ENCODE measurements at regions not wholly inside any gene's neighbourhood (a gene's known extent, or its start where the extent isn't known, plus 50 kb on each side); places are given as distances from the start of the nearest gene placed in this dataset.
"Not testable (repeated sequence)": the region's sequence is repeated elsewhere in the genome, so short reads cannot be mapped to it uniquely, and the experiment has no call there.

DNA sequence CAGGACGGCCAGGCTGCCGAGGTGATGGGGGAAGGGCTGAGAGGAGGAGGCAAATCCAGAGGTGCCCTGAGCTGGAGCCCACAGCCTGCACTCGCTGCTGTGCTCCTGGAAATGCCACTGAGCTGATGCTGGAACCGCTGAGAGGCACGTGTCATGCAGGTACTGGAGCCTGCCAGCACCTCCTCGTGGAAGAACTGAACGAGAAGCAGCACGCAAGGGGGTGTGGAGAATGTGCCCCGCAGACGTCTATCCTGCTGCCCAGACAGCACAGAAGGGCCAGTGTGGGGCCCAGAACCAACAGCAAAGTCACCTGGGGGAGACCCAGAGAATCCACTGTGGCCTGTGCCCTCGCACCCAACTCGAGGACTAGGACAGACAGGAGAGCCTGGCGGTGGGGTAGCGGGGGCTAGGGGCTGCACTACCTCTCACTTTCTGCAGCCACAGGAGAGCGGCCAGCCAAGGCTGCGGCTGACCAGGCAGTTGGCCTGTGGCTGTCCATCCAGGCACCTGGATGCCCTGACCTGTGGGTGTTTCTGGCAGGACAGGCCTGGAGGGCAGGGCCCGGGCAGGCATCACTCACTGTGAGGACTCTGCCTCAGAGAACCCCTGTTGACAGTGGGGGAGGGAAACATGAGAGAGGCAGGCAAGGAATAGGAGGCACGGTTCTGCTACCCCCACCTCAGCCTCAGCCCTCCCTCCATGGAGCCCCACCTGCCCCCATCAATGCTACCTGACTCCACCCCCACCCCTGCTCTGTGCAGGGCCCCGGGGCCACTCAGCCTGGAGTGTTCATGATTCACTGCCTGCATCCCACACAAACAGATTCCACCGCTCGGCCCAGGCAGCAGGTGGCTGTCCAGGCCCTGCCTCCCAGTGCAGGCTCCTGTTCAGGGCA lies 213.1 kb downstream of the TBC1D2B start:
- no peak for DNase-seq

DNA sequence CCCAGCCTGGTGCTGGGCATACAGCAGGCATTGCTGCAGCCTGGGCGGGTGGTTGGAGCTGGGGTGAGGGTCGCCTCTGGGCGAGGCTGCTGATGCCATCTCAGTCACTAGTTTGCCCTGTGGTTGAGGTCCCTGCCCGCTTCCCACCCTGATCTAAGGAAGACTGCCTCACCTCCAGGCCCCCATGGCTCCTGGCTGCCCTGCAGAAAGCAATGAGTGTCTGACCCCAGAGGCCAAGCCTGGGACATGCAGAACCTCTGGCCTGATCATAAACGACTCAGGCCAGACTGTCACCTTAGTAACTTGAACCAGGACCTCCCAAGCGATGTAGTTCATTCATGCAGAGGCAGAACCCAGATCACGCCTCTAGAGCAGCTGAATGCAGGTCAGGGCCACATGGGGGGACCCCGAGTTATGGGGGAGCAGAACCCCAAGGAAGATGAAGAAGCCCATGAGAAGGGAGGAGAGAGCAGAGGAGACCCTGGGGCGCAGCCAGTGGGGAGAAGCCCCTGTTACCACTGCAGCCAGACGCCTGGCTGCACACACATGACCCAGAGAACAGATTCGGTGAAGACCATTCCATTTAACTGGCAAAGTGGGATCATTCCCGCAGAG lies 213.9 kb downstream of the TBC1D2B start:
- DNase-seq = no peak

- no peak for DNase-seq
Observed at GRCh38 chr15:77862651-77863104, 214.8 kb downstream of the TBC1D2B start.

- DNase-seq = not testable (repeated sequence)
Observed at GRCh38 chr15:77861997-77862635, 215.4 kb downstream of the TBC1D2B start.

DNA sequence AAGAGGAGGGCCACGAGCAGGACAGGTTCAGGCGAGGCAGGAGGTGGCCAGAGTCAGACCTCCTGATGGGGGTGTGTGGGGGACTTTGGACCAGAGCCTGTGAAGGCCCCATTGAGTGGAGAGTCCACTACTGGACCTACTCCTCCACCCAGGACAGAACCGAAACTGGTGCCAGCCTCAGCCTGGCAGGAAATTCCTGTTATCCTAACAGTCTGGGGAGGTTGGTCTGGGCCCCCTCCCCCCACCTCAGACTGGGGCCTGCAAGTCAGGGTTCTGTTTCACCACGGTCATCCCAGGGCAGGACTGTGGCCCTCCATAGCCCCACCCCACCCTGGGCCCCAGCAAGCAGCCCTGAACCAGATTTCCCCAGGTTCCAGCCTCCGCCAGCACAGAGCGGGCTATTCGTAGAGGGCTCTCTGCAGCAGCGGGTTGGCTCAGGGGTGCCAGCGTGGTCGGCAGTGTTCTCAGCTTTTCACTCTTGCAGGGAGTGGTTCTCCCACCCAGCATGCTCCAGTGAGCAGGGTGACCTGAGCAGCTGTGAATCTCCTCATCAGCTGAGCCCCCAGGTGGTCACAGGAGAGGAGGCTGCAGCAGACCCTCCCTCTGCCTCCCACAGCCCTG lies 217.3 kb downstream of the TBC1D2B start:
- no peak for DNase-seq

GRCh38 chr15:77859491-77860060 lies 217.9 kb downstream of the TBC1D2B start:
- DNase-seq = no peak

DNA sequence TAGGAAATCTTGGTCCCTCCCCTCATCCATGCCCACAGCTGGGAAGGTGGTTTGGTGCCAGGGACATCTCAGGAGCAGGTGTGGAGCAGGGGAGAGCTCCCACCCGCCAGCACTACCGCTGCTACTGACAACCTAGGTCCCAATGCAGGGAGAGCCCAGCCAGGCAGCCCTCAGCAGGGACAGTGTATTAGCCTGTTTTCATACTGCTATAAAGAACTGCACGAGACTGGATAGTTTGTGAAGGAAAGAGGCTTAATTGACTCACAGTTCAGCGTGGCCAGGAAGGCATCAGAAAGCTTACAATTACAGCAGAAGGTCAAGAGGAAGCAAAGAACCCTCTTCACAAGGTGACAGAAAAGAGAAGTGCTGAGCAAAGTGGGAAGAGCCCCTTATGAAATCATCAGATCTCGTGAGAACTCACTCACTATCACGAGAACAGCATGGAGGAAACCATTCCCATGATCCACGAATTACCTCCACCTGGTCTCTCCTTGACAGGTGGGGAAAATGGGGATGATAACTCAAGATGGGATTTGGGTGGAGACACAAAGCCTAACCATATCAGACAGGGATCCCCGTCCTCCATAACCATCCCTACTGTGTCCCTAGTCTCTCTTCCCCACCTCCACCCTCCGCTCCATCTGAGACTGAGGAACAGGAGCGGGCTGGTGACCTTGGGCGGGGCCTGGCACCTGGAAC lies 218.6 kb downstream of the TBC1D2B start:
- no peak for DNase-seq

GRCh38 chr15:77857419-77857818 lies 220.1 kb downstream of the TBC1D2B start:
- no peak for DNase-seq

DNA sequence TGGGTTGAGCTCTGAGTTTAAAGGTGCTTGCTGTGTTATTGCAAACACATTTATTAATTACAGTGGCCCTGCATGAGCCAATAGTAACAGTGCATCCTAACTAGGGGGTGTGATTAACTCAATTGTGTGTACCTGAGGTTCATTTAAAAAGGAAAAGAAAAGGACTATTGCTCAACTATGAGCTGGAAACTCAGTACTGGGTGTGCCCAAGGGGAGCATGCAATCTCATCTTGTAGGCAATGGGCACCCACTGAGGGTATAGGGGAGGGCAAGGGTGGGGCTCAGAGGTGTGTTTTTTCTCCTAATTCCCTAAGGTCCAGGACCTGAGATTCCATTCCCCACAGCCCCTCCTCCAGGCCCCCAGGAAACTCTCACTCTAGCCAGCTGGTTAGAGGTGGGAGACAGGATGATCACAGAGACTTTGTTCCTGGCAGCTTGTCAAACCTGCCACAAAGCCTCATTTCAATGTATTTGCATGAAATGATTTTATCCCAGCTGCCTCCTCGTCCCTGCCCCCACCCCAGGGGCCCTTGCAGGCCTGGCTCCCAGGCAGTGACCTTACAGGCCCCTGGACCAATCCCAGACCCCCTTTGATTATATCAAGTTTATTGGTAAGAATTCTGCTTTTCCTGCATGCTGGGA lies 220.7 kb downstream of the TBC1D2B start:
- no peak for DNase-seq

- no peak for DNase-seq
Observed at GRCh38 chr15:77855871-77856270, 221.6 kb downstream of the TBC1D2B start.

GRCh38 chr15:77854980-77855379 lies 222.3 kb upstream of the LINGO1 start:
- DNase-seq = no peak

- no peak for DNase-seq
Observed at GRCh38 chr15:77853910-77854309, 221.2 kb upstream of the LINGO1 start.

- no peak for DNase-seq
Observed at GRCh38 chr15:77853008-77853328, 220.3 kb upstream of the LINGO1 start.

- DNase-seq = no peak
Observed at GRCh38 chr15:77852241-77853007, 219.7 kb upstream of the LINGO1 start.

- peak in 26 of 56 donors; percentile 3 to 56 (median 22) for DNase-seq
Observed at GRCh38 chr15:77851691-77852090, 219.0 kb upstream of the LINGO1 start.

DNA sequence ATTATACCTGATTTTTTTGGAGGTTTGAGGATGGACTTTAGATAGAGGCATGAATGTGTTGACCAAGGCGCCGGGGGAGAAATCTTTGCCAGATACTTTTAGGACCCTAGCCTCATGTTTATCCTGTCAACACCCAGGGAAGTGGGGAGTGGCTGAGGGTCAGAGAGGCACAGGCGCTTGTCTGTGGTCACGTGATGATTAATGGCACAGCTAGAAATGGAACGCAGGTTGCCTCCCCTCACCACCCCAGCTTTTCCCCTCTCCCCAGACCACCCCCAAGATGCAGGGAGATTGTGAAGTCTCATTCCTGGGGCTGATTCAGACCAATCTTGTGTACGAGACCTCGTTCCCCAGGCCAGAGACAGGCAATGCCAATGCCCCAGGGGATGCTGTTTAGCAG lies 218.4 kb upstream of the LINGO1 start:
- DNase-seq = no peak

DNA sequence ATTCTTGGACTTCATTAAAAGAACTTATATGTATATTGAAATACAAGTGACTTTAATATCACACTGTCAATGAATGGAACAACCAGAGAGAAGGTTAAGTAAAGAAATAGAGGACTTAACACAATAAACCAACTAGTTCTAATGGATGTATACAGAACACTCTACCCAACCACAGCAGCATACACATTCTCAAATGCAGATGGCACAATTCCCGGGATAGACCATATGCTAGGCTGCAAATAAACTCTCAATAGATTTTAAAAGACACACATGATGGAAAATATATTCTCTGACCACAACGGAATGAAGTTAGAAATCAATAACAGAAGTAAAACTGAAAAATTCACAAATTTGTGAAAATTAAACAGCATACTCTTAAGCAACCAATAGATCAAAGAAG lies 214.3 kb upstream of the LINGO1 start:
- DNase-seq = no peak

DNA sequence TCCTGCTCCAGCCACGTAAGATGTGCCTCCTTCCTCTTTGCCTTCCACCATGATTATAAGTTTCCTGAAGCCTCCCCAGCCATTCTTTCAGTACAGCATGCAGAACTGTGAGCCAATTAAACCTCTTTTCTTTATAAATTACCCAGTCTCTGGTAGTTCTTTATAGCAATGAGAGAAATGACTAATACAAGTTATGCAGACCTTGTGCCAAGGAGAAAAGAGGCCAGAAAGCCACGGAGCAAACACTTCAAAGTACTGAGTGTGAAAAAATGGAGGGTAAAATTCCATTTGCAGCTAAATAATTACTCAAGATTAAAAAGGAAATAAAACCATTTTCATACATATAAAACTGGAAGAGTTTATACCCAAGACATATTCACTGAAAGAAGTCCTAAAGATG lies 213.6 kb upstream of the LINGO1 start:
- DNase-seq = no peak

- no peak for DNase-seq
Observed at GRCh38 chr15:77844798-77845446, 212.2 kb upstream of the LINGO1 start.

Data from amygdala (tissue), 56 donors.